ENCODE measurements at regions not wholly inside any gene's neighbourhood (a gene's known extent, or its start where the extent isn't known, plus 50 kb on each side); places are given as distances from the start of the nearest gene placed in this dataset.

- 74 to 87% (median 79%) methylated on average over 10 of the region's 10 CpGs for WGBS, 4 donors
- H3K4me1 ChIP-seq (replicated peaks in 1 of 2), result no peaks in the 10 kb centered on the region
- H3K27ac ChIP-seq, result no peak overlapping the region
- TF ChIP-seq CTCF (IDR thresholded peaks at IDR 0.05) (no peak), POLR2A (IDR thresholded peaks at IDR 0.05) (no peak)
- H3K36me3 ChIP-seq (replicated peaks in 1 of 2), result no peaks in the 10 kb centered on the region
- DNase-seq, result no peak
- no peaks in the 10 kb centered on the region for H3K9me3 ChIP-seq (replicated peaks in 1 of 3)
- no peaks in the 10 kb centered on the region for H3K27me3 ChIP-seq
- intact Hi-C loops (cut with DNase I), result no loop called here
- no peak overlapping the region for H3K4me3 ChIP-seq
Measured at GRCh38 chr5:63154476-63155309, 576.1 kb downstream of the LRRC70 start.

GRCh38 chr5:63152871-63153270 lies 574.3 kb downstream of the LRRC70 start:
- Histone ChIP-seq H3K27ac (no peak overlapping the region), H3K4me1 (replicated peaks in 1 of 2) (no peaks in the 10 kb centered on the region), H3K9me3 (replicated peaks in 1 of 3) (no peaks in the 10 kb centered on the region), H3K27me3 (no peaks in the 10 kb centered on the region), H3K4me3 (no peak overlapping the region), H3K36me3 (replicated peaks in 1 of 2) (no peaks in the 10 kb centered on the region)
- TF ChIP-seq POLR2A (IDR thresholded peaks at IDR 0.05), result no peak
- no peak for TF ChIP-seq CTCF (IDR thresholded peaks at IDR 0.05)
- 58 to 75% (median 68%) methylated on average over 1 of the region's 1 CpG for WGBS, 4 donors
- intact Hi-C loops (cut with DNase I), result no loop called here
- no peak for DNase-seq

- Histone ChIP-seq H3K9me3 (replicated peaks in 1 of 3) (no peaks in the 10 kb centered on the region), H3K36me3 (replicated peaks in 1 of 2) (no peaks in the 10 kb centered on the region), H3K4me1 (replicated peaks in 1 of 2) (no peaks in the 10 kb centered on the region), H3K27me3 (no peaks in the 10 kb centered on the region), H3K27ac (no peak overlapping the region), H3K4me3 (no peak overlapping the region)
- DNase-seq, result peak in 2 of 7 donors; percentile 3 to 32
- intact Hi-C loops (cut with DNase I), result no loop called here
- no peak for TF ChIP-seq POLR2A (IDR thresholded peaks at IDR 0.05)
- no peak for TF ChIP-seq CTCF (IDR thresholded peaks at IDR 0.05)
- WGBS, 4 donors, result 69 to 78% (median 72%) methylated on average over 2 of the region's 2 CpGs
Measured at GRCh38 chr5:63145167-63145566, 566.5 kb downstream of the LRRC70 start.

GRCh38 chr5:63141591-63141990 lies 563.0 kb downstream of the LRRC70 start:
- intact Hi-C loops (cut with DNase I), result no loop called here
- H3K27ac ChIP-seq, result no peak overlapping the region
- no peaks in the 10 kb centered on the region for H3K4me1 ChIP-seq (replicated peaks in 1 of 2)
- H3K9me3 ChIP-seq (replicated peaks in 1 of 3), result no peaks in the 10 kb centered on the region
- no peaks in the 10 kb centered on the region for H3K36me3 ChIP-seq (replicated peaks in 1 of 2)
- no peak overlapping the region for H3K4me3 ChIP-seq
- H3K27me3 ChIP-seq, result no peaks in the 10 kb centered on the region
- DNase-seq, result no peak
- TF ChIP-seq POLR2A (IDR thresholded peaks at IDR 0.05), result no peak
- no peak for TF ChIP-seq CTCF (IDR thresholded peaks at IDR 0.05)
